ENCODE measurements at regions not wholly inside any gene's neighbourhood (a gene's known extent, or its start where the extent isn't known, plus 50 kb on each side); places are given as distances from the start of the nearest gene placed in this dataset.
"Not testable (repeated sequence)": the region's sequence is repeated elsewhere in the genome, so short reads cannot be mapped to it uniquely, and the experiment has no call there.

GRCh38 chr12:116427200-116427930, 131.8 kb upstream of the MAP1LC3B2 start:
- DNase-seq, result no peak

- DNase-seq, result no peak
Observed at GRCh38 chr12:116429826-116430360, 129.3 kb upstream of the MAP1LC3B2 start.

GRCh38 chr12:116430911-116431565, 128.1 kb upstream of the MAP1LC3B2 start:
- DNase-seq, result no peak

GRCh38 chr12:116431677-116432300, 127.4 kb upstream of the MAP1LC3B2 start:
- DNase-seq, result no peak

- no peak for DNase-seq
Observed at GRCh38 chr12:116432314-116432750, 126.8 kb upstream of the MAP1LC3B2 start.

- DNase-seq, result no peak
Observed at GRCh38 chr12:116433249-116433648, 125.9 kb upstream of the MAP1LC3B2 start.

- peak in 41 of 58 donors; percentile 1 to 73 (median 18) for DNase-seq
Observed at GRCh38 chr12:116434155-116435011, 124.8 kb upstream of the MAP1LC3B2 start.

- no peak for DNase-seq
Observed at GRCh38 chr12:116435984-116436383, 123.2 kb upstream of the MAP1LC3B2 start.

GRCh38 chr12:116436561-116437249, 122.5 kb upstream of the MAP1LC3B2 start:
- DNase-seq, result no peak

- peak in 3 of 58 donors; percentile 3 to 8 (median 5) for DNase-seq
Observed at GRCh38 chr12:116441292-116441691, 117.9 kb upstream of the MAP1LC3B2 start.

GRCh38 chr12:116442304-116442703, 116.9 kb upstream of the MAP1LC3B2 start:
- DNase-seq, result no peak

- no peak for DNase-seq
Observed at GRCh38 chr12:116442946-116443345, 116.2 kb upstream of the MAP1LC3B2 start.

GRCh38 chr12:116443821-116444589, 115.2 kb upstream of the MAP1LC3B2 start:
- no peak for DNase-seq

- no peak for DNase-seq
Observed at GRCh38 chr12:116444590-116444943, 114.6 kb upstream of the MAP1LC3B2 start.

- no peak for DNase-seq
Observed at GRCh38 chr12:116448165-116448739, 110.9 kb upstream of the MAP1LC3B2 start.

GRCh38 chr12:116450406-116450910, 108.7 kb upstream of the MAP1LC3B2 start:
- DNase-seq, result no peak

GRCh38 chr12:116452975-116453374, 106.2 kb upstream of the MAP1LC3B2 start:
- DNase-seq, result not testable (repeated sequence)

- DNase-seq, result no peak
Observed at GRCh38 chr12:116453631-116454030, 105.5 kb upstream of the MAP1LC3B2 start.

- no peak for DNase-seq
Observed at GRCh38 chr12:116454076-116454475, 105.1 kb upstream of the MAP1LC3B2 start.
